IPS-18c (cell line): ENCODE measurements at regions not wholly inside any gene's neighbourhood (a gene's known extent, or its start where the extent isn't known, plus 50 kb on each side); places are given as distances from the start of the nearest gene placed in this dataset.
"Not testable (repeated sequence)": the region's sequence is repeated elsewhere in the genome, so short reads cannot be mapped to it uniquely, and the experiment has no call there.

Experiments used
- H3K4me3 ChIP-seq: 2 replicates; pipeline ENCODE4 v1.7.0; 2013; ENCODE audit warnings: low read depth, mild to moderate bottlenecking, low read length, moderate library complexity; ENCODE audit not compliant: insufficient read depth
- H3K9me3 ChIP-seq: one replicate; pipeline ENCODE4 v1.6.1; 2013; ENCODE audit warnings: mild to moderate bottlenecking, low read length, moderate library complexity; ENCODE audit not compliant: control insufficient read depth, insufficient read depth

DNA sequence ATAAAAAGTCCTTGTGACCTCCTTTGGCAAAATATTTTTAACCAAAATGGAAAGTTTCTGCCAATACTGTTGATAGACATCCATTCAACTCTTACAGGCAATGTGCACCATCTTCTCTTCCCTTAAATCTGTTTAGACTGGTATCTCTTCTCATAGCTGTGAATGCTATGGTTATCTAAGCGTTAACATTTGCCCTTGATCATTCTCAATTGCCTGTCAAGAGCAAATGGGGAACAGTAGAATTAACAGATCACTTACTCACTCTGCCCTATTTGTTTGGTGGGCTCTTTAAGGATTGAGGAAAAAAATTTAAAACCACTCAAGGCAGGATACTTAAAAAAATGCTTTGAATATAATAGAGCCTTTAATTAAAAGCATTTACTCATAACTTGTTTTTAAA lies 808.4 kb downstream of the NXPH1 start:
- Histone ChIP-seq H3K4me3 (no peak overlapping the region), H3K9me3 (no peaks in the 10 kb centered on the region)

DNA sequence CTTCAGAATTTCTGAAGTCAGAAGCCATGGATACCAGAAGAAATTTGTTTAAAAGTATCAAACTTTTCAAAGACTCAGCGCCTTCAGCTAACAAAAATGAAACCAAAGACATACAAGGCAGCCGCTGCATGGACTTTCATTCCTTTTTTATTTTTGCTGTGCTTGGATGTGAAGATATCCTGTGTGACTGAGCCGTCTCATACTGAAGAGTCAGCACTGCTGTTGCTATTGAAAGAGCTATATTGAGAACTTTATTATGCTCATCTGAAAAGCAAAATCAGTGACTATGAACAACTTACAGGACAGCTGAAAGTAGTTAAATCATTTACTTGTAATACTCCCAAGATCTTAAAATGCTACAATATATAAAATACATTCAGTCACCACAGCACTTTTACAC lies 809.2 kb downstream of the NXPH1 start:
- H3K9me3 ChIP-seq = no peaks in the 10 kb centered on the region

GRCh38 chr7:9250876-9251275 lies 817.5 kb downstream of the NXPH1 start:
- no peaks in the 10 kb centered on the region for H3K9me3 ChIP-seq

More for the DNA sequence above, 809.2 kb downstream of the NXPH1 start:
- no peak overlapping the region for H3K4me3 ChIP-seq

DNA sequence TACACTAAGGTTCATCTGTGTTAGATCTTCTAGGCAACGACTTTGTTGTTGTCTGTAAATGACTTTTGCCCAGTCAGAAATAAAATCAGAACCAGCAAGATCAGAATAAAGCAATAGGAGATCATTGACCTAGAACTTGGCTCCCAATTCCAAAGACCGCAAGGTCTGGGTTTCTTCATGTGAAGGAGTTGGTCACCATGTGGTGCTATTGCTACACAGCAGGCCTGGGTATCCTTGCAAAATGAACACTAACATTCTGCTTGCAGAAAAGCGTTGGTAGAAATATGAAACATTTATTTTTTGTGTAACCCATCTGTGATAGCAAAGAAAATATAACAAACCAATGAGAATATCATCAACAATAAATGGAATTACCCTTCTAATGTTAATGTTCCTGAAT lies 831.0 kb downstream of the NXPH1 start:
- Histone ChIP-seq H3K4me3 (no peak overlapping the region), H3K9me3 (no peaks in the 10 kb centered on the region)

More at GRCh38 chr7:9250876-9251275, 817.5 kb downstream of the NXPH1 start:
- no peak overlapping the region for H3K4me3 ChIP-seq

DNA sequence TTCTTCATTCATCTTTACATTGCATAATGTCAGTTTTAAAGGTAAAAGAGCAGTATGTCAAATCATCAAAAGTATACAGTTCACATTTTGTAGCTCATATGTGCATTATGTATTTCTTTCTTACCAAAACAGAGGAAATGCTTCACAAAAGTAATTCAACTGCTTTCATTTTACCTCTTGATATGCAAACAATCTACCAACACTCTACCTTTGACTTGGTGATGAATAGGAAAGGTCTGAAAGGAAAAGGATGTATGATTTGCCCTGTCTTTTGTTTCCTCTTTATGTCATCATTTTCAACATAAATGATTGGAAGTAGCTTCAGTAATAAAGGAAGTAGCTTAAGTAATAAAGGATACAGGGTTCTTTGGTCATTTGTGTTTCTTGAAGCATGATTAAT lies 846.7 kb downstream of the NXPH1 start:
- no peak overlapping the region for H3K4me3 ChIP-seq
- H3K9me3 ChIP-seq = no peaks in the 10 kb centered on the region

GRCh38 chr7:9283246-9283645 lies 849.8 kb downstream of the NXPH1 start:
- H3K9me3 ChIP-seq = no peaks in the 10 kb centered on the region
- no peak overlapping the region for H3K4me3 ChIP-seq

- Histone ChIP-seq H3K9me3 (no peaks in the 10 kb centered on the region), H3K4me3 (no peak overlapping the region)
Measured at GRCh38 chr7:9302436-9302835, 869.0 kb downstream of the NXPH1 start.

DNA sequence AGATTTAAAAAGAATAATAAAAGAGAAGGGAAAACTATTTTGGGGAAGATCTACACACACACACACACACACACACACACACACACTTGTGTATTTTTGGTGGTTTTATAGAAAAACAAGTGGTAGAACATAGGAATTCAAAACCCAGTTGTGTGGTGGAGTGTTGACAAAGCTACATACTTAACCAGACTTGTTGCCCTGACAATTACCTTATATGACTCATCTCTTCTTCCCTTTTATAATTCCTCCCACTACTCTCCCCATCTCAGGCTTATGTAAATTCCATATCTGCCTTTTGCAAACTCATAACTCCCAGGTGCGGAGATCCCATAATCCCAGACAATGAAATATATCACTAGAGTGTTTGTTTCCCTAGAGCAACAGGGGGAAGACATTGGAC lies 873.7 kb downstream of the NXPH1 start:
- H3K4me3 ChIP-seq = no peak overlapping the region
- H3K9me3 ChIP-seq = no peaks in the 10 kb centered on the region

DNA sequence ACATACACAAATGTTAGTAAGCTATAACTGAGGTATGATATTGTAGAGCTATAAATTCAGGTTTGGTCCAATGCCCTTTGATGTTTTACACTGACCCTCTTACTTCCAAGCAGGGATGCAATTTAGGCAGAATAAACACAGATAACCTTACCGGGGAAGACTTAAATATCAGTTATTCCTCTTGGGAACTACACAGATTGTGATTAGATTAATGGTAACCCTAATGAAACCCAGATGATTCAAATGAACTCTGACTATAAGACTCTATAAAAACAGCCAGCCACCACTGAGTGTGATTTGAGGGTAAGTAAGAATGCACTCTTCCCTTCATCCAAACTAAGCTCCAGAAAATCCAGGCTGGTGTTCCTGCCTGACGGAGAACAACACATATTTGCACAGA lies 891.1 kb downstream of the NXPH1 start:
- H3K4me3 ChIP-seq = no peak overlapping the region
- no peaks in the 10 kb centered on the region for H3K9me3 ChIP-seq

- H3K9me3 ChIP-seq = no peaks in the 10 kb centered on the region
- H3K4me3 ChIP-seq = no peak overlapping the region
Measured at GRCh38 chr7:9328296-9328695, 894.9 kb downstream of the NXPH1 start.

DNA sequence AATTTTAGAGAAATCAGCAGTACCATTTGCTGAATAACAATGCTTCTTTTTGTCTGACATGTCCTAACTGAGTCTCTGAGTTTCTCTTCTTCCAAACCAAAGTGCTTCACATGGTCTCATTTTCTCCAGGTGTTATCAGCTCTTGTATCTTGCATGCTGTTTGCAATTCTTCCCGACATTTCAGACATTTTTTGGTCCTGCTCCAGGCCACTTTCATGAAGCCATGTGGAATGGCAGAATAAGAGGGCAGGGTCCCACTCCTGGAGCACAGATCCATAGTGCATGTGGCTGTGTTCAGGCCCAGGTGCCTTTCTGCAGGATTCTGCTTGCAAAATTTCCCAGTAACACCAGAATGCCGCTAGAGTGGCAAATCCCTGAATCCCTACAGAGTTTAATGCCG lies 916.2 kb downstream of the NXPH1 start:
- no peak overlapping the region for H3K4me3 ChIP-seq
- no peaks in the 10 kb centered on the region for H3K9me3 ChIP-seq

DNA sequence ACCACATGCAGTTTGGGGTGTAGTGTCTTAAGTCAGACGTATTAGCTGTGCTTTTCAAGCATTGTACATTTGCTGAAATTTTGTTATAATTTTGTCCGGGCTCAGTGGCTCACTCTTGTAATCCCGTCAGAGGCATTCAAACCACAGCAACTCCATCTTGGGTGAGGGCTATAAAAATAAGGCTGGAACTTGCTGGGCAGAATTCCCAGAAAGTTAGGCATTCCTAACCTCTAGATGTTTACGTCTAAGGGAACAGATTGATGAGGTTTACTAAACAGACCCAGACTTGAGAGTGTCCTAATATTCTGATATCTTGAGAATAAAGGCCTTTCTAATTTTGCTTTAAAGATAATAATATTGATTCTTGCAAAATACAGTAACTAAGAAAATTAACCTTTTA lies 957.8 kb downstream of the NXPH1 start:
- no peak overlapping the region for H3K4me3 ChIP-seq

GRCh38 chr7:9391984-9392383 lies 958.6 kb downstream of the NXPH1 start:
- peaks cover 2% of the 10 kb centered on the region for H3K9me3 ChIP-seq
- H3K4me3 ChIP-seq = no peak overlapping the region

More for the DNA sequence above, 957.8 kb downstream of the NXPH1 start:
- H3K9me3 ChIP-seq = peaks cover 2% of the 10 kb centered on the region

GRCh38 chr7:9404386-9404785 lies 971.0 kb downstream of the NXPH1 start:
- not testable (repeated sequence) for H3K9me3 ChIP-seq, H3K4me3 ChIP-seq

DNA sequence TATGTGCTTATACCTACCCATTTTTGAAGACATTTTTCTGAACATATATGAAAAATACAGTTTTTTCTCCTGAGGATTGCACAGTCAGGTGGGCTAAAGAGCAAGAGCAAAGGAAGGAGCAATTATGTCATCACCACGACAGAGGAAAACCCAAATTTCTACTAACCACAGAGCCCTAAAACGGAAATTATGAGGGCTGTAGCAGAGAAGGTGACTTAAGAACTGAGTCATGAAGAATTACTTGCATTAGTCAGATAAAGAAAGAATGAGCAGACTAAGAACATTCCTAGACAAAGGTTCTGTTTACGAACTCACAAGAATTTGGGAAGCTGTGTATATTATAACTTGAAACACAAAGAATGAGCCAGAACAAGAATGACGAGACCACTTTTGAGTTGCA lies 974.4 kb downstream of the NXPH1 start:
- Histone ChIP-seq H3K9me3 (peaks cover 2% of the 10 kb centered on the region), H3K4me3 (no peak overlapping the region)

GRCh38 chr7:9453521-9453920 lies 1020.1 kb downstream of the NXPH1 start:
- Histone ChIP-seq H3K4me3 (no peak overlapping the region), H3K9me3 (no peaks in the 10 kb centered on the region)

DNA sequence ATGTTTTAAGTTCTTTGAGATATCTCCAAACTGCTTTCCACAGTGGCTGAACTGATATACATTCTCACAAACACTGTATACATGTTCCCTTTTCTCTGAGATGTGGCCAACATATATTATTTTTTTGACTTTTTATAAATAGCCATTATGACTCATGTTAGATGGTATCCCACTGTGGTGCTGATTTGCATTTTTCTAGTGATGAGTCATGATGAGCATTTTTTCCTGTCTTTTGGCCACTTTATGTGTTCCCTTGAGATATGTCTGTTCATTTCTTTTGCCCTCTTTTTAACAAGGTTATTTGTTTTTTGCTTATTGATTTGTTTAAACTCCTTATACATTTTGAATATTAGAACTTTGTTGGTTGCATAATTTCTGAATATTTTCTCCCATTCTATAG lies 1055.1 kb downstream of the NXPH1 start:
- Histone ChIP-seq H3K9me3 (no peaks in the 10 kb centered on the region), H3K4me3 (no peak overlapping the region)

- Histone ChIP-seq H3K4me3 (no peak overlapping the region), H3K9me3 (no peaks in the 10 kb centered on the region)
Measured at GRCh38 chr7:9498303-9498702, 1064.9 kb downstream of the NXPH1 start.

DNA sequence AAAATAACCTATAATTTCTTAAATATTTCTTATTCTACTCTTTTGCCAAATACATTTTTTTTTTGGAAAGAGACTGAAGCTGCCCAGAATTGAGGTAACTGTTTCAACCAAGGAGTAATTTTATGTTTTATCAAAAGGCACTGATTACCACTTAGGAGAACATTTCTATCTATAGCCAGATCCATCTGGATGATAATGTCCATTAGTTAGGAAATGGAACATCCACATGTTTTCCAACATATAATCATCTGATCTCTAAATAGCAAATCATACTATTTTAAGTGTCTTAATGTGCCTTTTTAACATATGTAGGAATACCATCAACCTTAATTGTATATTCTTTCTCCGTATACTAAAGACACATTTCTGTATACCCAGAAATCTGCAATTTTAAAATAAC lies 1068.9 kb downstream of the NXPH1 start:
- no peaks in the 10 kb centered on the region for H3K9me3 ChIP-seq

DNA sequence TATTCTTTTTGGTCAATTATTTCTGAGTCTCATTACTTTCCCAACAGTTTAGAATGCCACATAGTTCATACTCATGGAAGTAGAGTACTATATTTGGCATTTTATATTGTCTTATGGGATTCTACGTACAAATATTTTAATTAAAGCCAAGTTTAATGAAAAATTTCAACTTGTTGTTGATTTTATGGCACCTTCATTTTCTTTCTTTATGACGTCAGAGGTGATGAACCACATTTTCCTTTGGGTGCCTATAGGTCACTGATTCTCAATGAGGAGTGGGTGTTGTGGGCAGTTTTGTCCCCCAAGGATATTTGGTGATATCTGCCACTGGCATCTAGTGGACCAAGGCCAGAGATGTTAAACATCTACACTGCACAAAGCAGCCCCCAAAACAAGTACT lies 1071.3 kb downstream of the NXPH1 start:
- Histone ChIP-seq H3K4me3 (no peak overlapping the region), H3K9me3 (no peaks in the 10 kb centered on the region)

More for the DNA sequence above, 1068.9 kb downstream of the NXPH1 start:
- no peak overlapping the region for H3K4me3 ChIP-seq
